Upper lobe of left lung (tissue), 4 donors: ENCODE measurements at regions not wholly inside any gene's neighbourhood (a gene's known extent, or its start where the extent isn't known, plus 50 kb on each side); places are given as distances from the start of the nearest gene placed in this dataset.

ENCODE experiments used
- POLR2A ChIP-seq, 4 donors: fragments of 450-650 bp; IDR thresholded peaks; one replicate each; pipeline ENCODE4 v1.5.1; 2016 to 2017; ENCODE audit warnings: antibody characterized with exemption in 4 of 4, mild to moderate bottlenecking in 2 of 4
- POLR2AphosphoS5 ChIP-seq, 2 donors: sonication (generic); formaldehyde crosslinking; IDR thresholded peaks; one replicate each; pipeline ENCODE4 v1.5.1; 2017; ENCODE audit warnings: antibody characterized with exemption in 2 of 2
- TF ChIP-seq, protein P1 (sequence below), 6 experiments: fragments of 450-650 bp in 4 of 6; fragments of 200-600 bp in 2 of 6; sonication (generic) in 2 of 6; IDR thresholded peaks; one replicate each; pipeline ENCODE4 v1.5.1; 2016 to 2019; ENCODE audit warnings: antibody characterized with exemption in 6 of 6

DNA sequence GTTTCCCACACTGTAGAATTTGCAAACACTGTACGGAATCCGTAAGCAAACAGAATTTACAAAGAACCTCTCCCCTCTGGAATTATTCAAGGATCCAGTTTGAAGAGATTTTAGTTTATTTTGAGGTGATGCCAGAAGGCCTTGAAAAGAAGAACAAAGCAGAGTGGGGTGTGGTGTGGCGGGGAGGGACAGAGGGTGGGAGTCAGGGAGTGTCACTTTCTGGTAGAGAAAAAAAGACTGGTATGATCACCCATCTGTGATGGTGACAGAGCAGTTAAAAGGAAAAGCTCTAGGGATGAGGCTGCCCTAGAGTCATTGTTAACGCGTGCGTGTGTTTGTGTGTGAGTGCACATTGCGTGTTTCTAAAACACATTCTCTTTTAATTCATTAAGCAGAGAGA lies 97.0 kb upstream of the F13A1 start:
- TF ChIP-seq POLR2AphosphoS5 (IDR thresholded peaks at IDR 0.05) (no peak), POLR2A (IDR thresholded peaks at IDR 0.05) (no peak)
- TF ChIP-seq, protein P1, sequence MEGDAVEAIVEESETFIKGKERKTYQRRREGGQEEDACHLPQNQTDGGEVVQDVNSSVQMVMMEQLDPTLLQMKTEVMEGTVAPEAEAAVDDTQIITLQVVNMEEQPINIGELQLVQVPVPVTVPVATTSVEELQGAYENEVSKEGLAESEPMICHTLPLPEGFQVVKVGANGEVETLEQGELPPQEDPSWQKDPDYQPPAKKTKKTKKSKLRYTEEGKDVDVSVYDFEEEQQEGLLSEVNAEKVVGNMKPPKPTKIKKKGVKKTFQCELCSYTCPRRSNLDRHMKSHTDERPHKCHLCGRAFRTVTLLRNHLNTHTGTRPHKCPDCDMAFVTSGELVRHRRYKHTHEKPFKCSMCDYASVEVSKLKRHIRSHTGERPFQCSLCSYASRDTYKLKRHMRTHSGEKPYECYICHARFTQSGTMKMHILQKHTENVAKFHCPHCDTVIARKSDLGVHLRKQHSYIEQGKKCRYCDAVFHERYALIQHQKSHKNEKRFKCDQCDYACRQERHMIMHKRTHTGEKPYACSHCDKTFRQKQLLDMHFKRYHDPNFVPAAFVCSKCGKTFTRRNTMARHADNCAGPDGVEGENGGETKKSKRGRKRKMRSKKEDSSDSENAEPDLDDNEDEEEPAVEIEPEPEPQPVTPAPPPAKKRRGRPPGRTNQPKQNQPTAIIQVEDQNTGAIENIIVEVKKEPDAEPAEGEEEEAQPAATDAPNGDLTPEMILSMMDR (IDR thresholded peaks at IDR 0.05): no peak
